Fibroblast of lung (primary cell): ENCODE measurements at regions not wholly inside any gene's neighbourhood (a gene's known extent, or its start where the extent isn't known, plus 50 kb on each side); places are given as distances from the start of the nearest gene placed in this dataset.

Source experiments
- DNase-seq, 2 donors: peaks; one replicate each; pipeline versions ENCODE4 v3.0.0 to v3.0.0-alpha.2; 2010; ENCODE audit warnings: low read depth in 2 of 2
- H2AFZ ChIP-seq: 2 replicates; pipeline ENCODE4 v1.5.1; 2012; ENCODE audit warnings: low read length, control low read depth, inconsistent platforms
- H3K27ac ChIP-seq: 2 replicates; pipeline ENCODE4 v1.5.1; 2011; ENCODE audit warnings: low read length, control low read depth; ENCODE audit not compliant: insufficient read depth
- H3K27me3 ChIP-seq: 2 replicates; pipeline ENCODE4 v1.5.1; 2011; ENCODE audit warnings: mild to moderate bottlenecking, low read length; ENCODE audit not compliant: control insufficient read depth, insufficient read depth
- H3K36me3 ChIP-seq: 2 replicates; pipeline ENCODE4 v1.5.1; 2011; ENCODE audit warnings: low read length; ENCODE audit not compliant: control insufficient read depth, insufficient read depth
- H3K4me1 ChIP-seq: 2 replicates; pipeline ENCODE4 v1.5.1; 2011; ENCODE audit warnings: low read length; ENCODE audit not compliant: control insufficient read depth, insufficient read depth; ENCODE audit errors: extremely low read depth
- H3K4me2 ChIP-seq: 2 replicates; pipeline ENCODE4 v1.5.1; 2011; ENCODE audit warnings: low read length, control low read depth; ENCODE audit not compliant: insufficient read depth; ENCODE audit errors: extremely low read depth
- H3K4me3 ChIP-seq, 4 experiments: fragments of 200-600 bp in 1 of 4; sonication (generic) in 1 of 4; replicated peaks in 1 of 4; 2 replicates each; pipeline ENCODE4 v1.5.1; 2011 to 2016; ENCODE audit warnings: low read length in 4 of 4, low read depth in 3 of 4, mild to moderate bottlenecking in 3 of 4, control low read depth in 2 of 4, inconsistent platforms in 1 of 4, mixed read lengths in 1 of 4; ENCODE audit not compliant: insufficient read depth in 1 of 4; ENCODE audit errors: control extremely low read depth in 1 of 4
- H3K79me2 ChIP-seq: 2 replicates; pipeline ENCODE4 v1.5.1; 2012; ENCODE audit warnings: mild to moderate bottlenecking, low read length, inconsistent platforms; ENCODE audit not compliant: control insufficient read depth, insufficient read depth
- H3K9ac ChIP-seq: 2 replicates; pipeline ENCODE4 v1.5.1; 2011; ENCODE audit warnings: mild to moderate bottlenecking, low read length, control low read depth; ENCODE audit not compliant: insufficient read depth
- H3K9me3 ChIP-seq: 2 replicates; pipeline ENCODE4 v1.5.1; 2012; ENCODE audit warnings: low read depth, low read length; ENCODE audit not compliant: control insufficient read depth, insufficient read depth
- H4K20me1 ChIP-seq: 2 replicates; pipeline ENCODE4 v1.5.1; 2011; ENCODE audit warnings: low read length; ENCODE audit not compliant: control insufficient read depth, insufficient read depth; ENCODE audit errors: extremely low read depth
- EZH2 ChIP-seq: IDR thresholded peaks from 2 replicates; pipeline ENCODE4 v1.5.1; 2012; ENCODE audit warnings: low read length, control low read depth, mild to moderate bottlenecking; ENCODE audit errors: missing control alignments
- TF ChIP-seq, protein P1 (sequence below), 2 donors: IDR thresholded peaks in 1 of 2; conservative IDR thresholded peaks in 1 of 2; 1 replicate in 1 of 2; 2 replicates in 1 of 2; pipeline ENCODE4 v1.5.1; 2011 to 2012; ENCODE audit warnings: low read length in 2 of 2, control low read depth in 1 of 2, inconsistent platforms in 1 of 2, low read depth in 1 of 2, mild to moderate bottlenecking in 1 of 2

DNA sequence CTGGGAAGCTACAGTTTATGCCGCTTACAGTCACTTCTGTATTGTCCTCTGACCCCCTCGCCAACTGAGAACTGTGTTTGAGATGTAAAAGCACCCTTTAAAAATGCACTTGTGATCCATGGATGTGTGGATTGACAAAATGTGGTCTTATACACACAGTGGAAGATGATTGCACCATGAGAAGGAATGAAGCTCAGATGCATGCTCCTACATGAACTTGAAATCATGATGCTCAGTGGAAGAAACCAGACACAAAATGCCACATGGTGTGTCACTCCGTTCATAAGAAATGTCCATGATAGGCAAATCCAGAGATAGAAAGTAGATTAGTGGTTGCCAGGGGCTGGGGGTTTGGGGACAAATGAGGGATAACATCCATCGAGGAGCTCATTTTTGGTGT is 58.0 kb downstream of the PITPNM2 start:
- H3K27me3 ChIP-seq: no peaks in the 10 kb centered on the region
- no peaks in the 10 kb centered on the region for H3K79me2 ChIP-seq
- H4K20me1 ChIP-seq: no peaks in the 10 kb centered on the region
- no peaks in the 10 kb centered on the region for H3K9me3 ChIP-seq
- H3K9ac ChIP-seq: no peak overlapping the region
- H3K36me3 ChIP-seq: no peaks in the 10 kb centered on the region
- peaks cover 33% of the 10 kb centered on the region for H3K4me1 ChIP-seq
- TF ChIP-seq, protein P1, sequence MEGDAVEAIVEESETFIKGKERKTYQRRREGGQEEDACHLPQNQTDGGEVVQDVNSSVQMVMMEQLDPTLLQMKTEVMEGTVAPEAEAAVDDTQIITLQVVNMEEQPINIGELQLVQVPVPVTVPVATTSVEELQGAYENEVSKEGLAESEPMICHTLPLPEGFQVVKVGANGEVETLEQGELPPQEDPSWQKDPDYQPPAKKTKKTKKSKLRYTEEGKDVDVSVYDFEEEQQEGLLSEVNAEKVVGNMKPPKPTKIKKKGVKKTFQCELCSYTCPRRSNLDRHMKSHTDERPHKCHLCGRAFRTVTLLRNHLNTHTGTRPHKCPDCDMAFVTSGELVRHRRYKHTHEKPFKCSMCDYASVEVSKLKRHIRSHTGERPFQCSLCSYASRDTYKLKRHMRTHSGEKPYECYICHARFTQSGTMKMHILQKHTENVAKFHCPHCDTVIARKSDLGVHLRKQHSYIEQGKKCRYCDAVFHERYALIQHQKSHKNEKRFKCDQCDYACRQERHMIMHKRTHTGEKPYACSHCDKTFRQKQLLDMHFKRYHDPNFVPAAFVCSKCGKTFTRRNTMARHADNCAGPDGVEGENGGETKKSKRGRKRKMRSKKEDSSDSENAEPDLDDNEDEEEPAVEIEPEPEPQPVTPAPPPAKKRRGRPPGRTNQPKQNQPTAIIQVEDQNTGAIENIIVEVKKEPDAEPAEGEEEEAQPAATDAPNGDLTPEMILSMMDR (conservative IDR thresholded peaks at IDR 0.05 in 1 of 2, IDR thresholded peaks at IDR 0.05 in 1 of 2; ENCODE audit: low read depth in 1 of 2, low read length in 2 of 2): no peak
- TF ChIP-seq EZH2: no peak
- H3K27ac ChIP-seq: no peak overlapping the region
- H2AFZ ChIP-seq: no peak overlapping the region
- DNase-seq: no peak
- no peak overlapping the region for H3K4me2 ChIP-seq
- H3K4me3 ChIP-seq: no peak overlapping the region

DNA sequence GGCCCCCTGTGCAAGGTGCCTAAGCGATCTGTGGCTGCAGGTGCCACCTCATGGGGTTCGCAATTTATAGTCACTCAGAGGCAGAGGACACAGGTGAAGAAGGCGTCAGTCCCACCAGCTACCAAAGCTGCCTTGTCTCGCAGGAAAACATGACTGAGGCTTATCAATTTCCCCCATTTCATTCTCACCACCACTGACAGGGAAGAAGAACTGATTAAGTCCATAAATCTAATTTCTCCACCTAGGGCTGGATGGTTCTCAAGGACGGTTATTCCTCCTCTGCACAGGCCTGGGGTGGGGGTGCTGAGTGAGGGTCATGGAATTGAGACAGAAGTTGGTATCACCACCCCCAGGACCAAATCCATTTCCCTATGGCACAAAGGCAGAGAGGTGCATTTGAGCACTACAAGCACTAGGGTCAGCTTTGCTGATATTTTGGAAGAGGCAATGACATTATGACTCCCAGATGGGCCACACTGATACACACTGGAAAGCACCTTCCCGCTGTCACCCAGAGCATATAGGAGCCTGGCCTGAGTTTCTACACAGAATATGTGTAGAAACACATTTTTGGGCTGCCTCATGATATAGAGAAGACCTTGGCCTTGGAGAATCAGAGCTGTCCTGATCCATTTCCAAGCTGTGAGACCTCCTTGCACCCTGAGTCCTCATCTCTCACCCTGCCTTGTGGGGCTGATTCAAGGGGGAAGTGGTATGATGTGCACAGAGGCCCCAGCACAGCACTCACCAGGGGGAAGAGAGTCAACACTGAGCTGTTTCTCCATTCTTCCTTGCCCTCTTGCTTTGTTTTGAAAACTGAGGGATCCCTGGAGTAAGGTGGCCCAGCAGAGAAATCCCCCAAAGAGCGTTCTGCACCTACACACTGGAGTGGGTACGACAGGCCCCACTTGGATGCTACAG is 59.4 kb downstream of the PITPNM2 start:
- H2AFZ ChIP-seq: no peak overlapping the region
- H3K27ac ChIP-seq: no peak overlapping the region
- H3K79me2 ChIP-seq: no peaks in the 10 kb centered on the region
- H3K4me2 ChIP-seq: no peak overlapping the region
- no peaks in the 10 kb centered on the region for H3K36me3 ChIP-seq
- no peak overlapping the region for H3K4me3 ChIP-seq
- H3K9me3 ChIP-seq: no peaks in the 10 kb centered on the region
- no peaks in the 10 kb centered on the region for H3K27me3 ChIP-seq
- TF ChIP-seq, protein P1 (conservative IDR thresholded peaks at IDR 0.05 in 1 of 2, IDR thresholded peaks at IDR 0.05 in 1 of 2; ENCODE audit: low read depth in 1 of 2, low read length in 2 of 2): no peak
- no peak for TF ChIP-seq EZH2
- no peaks in the 10 kb centered on the region for H4K20me1 ChIP-seq
- no peak overlapping the region for H3K9ac ChIP-seq
- no peak for DNase-seq
- H3K4me1 ChIP-seq: peaks cover 27% of the 10 kb centered on the region

DNA sequence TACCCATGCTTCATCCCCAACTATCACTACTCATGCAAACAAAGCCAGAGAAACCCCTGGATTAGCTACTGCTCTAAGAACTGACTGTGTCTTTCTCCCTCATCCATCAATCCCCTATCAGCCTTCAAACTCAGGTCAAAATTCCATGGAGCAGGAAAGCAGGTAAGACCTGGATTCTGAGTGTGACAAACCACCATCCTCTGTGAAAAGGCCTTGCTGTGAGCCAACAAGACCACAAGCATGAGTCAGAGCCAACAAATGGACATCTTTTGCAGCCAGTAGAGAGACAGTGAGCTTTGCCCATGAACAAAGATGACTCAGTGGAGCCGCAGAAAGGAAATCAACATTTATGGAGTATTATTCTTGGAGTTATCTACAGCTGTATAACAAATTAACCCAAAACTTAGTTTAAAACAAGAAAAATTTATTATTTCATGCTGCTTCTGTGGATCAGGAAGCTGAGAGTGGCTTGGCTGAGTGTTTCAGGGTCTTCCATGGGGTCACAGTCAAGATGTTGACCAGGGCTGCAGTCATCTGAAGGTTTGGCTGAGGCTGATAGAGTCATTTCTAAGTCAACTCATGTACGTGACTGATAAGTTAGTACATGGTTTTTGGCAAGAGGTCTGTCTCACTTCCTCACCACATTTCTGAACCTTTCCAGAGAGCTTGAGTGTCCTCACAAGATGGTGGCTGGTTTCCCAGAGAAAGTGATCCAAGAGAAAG is 61.1 kb downstream of the PITPNM2 start:
- Histone ChIP-seq H2AFZ (no peak overlapping the region), H3K27ac (peak overlapping the region; percentile 36), H3K9me3 (no peaks in the 10 kb centered on the region), H3K79me2 (no peaks in the 10 kb centered on the region), H3K27me3 (no peaks in the 10 kb centered on the region), H3K4me2 (peak overlapping the region; percentile 55), H3K4me1 (peaks cover 19% of the 10 kb centered on the region), H4K20me1 (no peaks in the 10 kb centered on the region), H3K4me3 (no peak overlapping the region), H3K36me3 (no peaks in the 10 kb centered on the region), H3K9ac (no peak overlapping the region)
- TF ChIP-seq EZH2: no peak
- TF ChIP-seq, protein P1 (conservative IDR thresholded peaks at IDR 0.05 in 1 of 2, IDR thresholded peaks at IDR 0.05 in 1 of 2; ENCODE audit: low read depth in 1 of 2, low read length in 2 of 2): no peak
- DNase-seq: peak; percentile 96 to 99
